Lower leg skin (tissue), 3 donors: ENCODE measurements at regions not wholly inside any gene's neighbourhood (a gene's known extent, or its start where the extent isn't known, plus 50 kb on each side); places are given as distances from the start of the nearest gene placed in this dataset.

Experiments
- POLR2A ChIP-seq, 2 donors: fragments of 450-650 bp; IDR thresholded peaks; one replicate each; pipeline ENCODE4 v1.6.1; 2016 to 2017; ENCODE audit warnings: antibody characterized with exemption in 2 of 2, mild to moderate bottlenecking in 1 of 2, moderate library complexity in 1 of 2
- TF ChIP-seq, protein P1 (sequence below), 3 donors: fragments of 450-650 bp; IDR thresholded peaks; one replicate each; pipeline ENCODE4 v1.5.1; 2016; ENCODE audit warnings: antibody characterized with exemption in 3 of 3, mild to moderate bottlenecking in 3 of 3, moderate library complexity in 2 of 3

DNA sequence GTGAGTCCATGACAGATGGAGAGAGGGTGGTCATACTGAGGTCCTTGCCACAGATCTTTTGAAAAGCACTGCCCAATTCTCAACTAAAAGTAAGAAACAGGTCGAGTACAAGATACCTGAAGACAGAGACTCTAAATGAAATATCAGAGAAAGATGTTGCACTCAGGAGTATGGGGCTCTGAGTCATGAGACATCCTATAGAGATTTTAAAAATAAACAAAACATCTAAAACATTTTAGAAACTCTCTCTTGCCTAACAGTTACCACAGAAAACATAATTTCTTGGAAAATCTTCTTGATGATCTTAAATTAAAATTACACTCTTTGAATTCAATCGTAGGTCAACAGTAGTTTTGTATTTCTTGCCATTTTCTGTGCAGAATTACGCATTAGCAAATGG lies 348.9 kb upstream of the MARCKS start:
- TF ChIP-seq, protein P1, sequence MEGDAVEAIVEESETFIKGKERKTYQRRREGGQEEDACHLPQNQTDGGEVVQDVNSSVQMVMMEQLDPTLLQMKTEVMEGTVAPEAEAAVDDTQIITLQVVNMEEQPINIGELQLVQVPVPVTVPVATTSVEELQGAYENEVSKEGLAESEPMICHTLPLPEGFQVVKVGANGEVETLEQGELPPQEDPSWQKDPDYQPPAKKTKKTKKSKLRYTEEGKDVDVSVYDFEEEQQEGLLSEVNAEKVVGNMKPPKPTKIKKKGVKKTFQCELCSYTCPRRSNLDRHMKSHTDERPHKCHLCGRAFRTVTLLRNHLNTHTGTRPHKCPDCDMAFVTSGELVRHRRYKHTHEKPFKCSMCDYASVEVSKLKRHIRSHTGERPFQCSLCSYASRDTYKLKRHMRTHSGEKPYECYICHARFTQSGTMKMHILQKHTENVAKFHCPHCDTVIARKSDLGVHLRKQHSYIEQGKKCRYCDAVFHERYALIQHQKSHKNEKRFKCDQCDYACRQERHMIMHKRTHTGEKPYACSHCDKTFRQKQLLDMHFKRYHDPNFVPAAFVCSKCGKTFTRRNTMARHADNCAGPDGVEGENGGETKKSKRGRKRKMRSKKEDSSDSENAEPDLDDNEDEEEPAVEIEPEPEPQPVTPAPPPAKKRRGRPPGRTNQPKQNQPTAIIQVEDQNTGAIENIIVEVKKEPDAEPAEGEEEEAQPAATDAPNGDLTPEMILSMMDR (IDR thresholded peaks at IDR 0.05), result no peak
- no peak for TF ChIP-seq POLR2A (IDR thresholded peaks at IDR 0.05)
